RWPE2 (cell line): ENCODE measurements at regions not wholly inside any gene's neighbourhood (a gene's known extent, or its start where the extent isn't known, plus 50 kb on each side); places are given as distances from the start of the nearest gene placed in this dataset.

Experiments used
- ATAC-seq: fragments of 200-7000 bp; cut with Tn5 transposase; 3 replicates; pipeline ENCODE4 v1.9.1; 2021; ENCODE audit warnings: low read depth
- DNase-seq: peaks from one replicate; pipeline ENCODE4 v3.0.0-alpha.2; 2020; ENCODE audit warnings: low spot score
- H3K27ac ChIP-seq: fragments of 450-650 bp; 2 replicates; pipeline ENCODE4 v1.5.1; 2017; ENCODE audit warnings: mild to moderate bottlenecking; ENCODE audit not compliant: poor library complexity, severe bottlenecking
- H3K27me3 ChIP-seq: fragments of 250-450 bp; sonication (Bioruptor Pico); 2 replicates; pipeline ENCODE4 v1.5.1; 2021; ENCODE audit warnings: mild to moderate bottlenecking, moderate library complexity; ENCODE audit not compliant: insufficient read depth, poor library complexity, severe bottlenecking
- H3K36me3 ChIP-seq: fragments of 250-450 bp; sonication (Bioruptor Pico); 2 replicates; pipeline ENCODE4 v1.5.1; 2020; ENCODE audit warnings: low read depth, mild to moderate bottlenecking, moderate library complexity
- H3K4me1 ChIP-seq: fragments of 250-450 bp; sonication (Bioruptor Pico); 2 replicates; pipeline ENCODE4 v1.5.1; 2021; ENCODE audit warnings: mild to moderate bottlenecking, moderate library complexity; ENCODE audit not compliant: insufficient read depth, poor library complexity, severe bottlenecking
- H3K4me3 ChIP-seq: fragments of 250-450 bp; sonication (Bioruptor Pico); 2 replicates; pipeline ENCODE4 v1.5.1; 2021; ENCODE audit warnings: mild to moderate bottlenecking, moderate library complexity; ENCODE audit not compliant: severe bottlenecking
- H3K9me3 ChIP-seq: fragments of 250-450 bp; sonication (Bioruptor Pico); 2 replicates; pipeline ENCODE4 v1.5.1; 2021; ENCODE audit warnings: mild to moderate bottlenecking, moderate library complexity; ENCODE audit not compliant: severe bottlenecking
- CTCF ChIP-seq: fragments of 450-650 bp; IDR thresholded peaks from one replicate; pipeline ENCODE4 v1.5.1; 2017; ENCODE audit warnings: mild to moderate bottlenecking, moderate library complexity; ENCODE audit not compliant: poor library complexity, severe bottlenecking

DNA sequence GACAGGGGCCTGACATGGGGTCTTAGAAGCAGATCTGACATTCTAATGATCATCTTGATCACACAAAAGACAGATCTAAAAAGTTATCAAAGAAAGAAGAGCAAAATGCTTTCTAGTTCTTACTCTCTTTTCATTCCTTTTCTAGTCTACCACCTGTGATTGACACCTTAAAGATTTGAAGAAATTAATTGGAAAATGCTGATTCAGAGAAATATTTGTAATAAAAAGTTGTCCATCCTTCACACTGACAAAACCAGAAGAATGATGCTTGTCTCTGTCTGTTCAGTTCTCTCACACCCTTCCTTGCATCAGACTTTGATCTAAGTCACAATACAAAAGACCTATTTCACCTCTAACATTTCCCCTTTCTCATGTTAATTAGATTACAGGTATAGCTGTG, 182.4 kb downstream of the RAP2A start:
- Histone ChIP-seq H3K4me1 (no peaks in the 10 kb centered on the region), H3K36me3 (no peaks in the 10 kb centered on the region), H3K27me3 (no peaks in the 10 kb centered on the region), H3K4me3 (no peak overlapping the region), H3K27ac (no peak overlapping the region), H3K9me3 (no peaks in the 10 kb centered on the region)
- no peak for TF ChIP-seq CTCF
- DNase-seq (no peak), ATAC-seq (no peak)

GRCh38 chr13:97621025-97621424, 187.1 kb downstream of the RAP2A start:
- Histone ChIP-seq H3K27me3 (no peaks in the 10 kb centered on the region), H3K4me1 (no peaks in the 10 kb centered on the region), H3K9me3 (no peaks in the 10 kb centered on the region), H3K27ac (no peak overlapping the region), H3K36me3 (no peaks in the 10 kb centered on the region), H3K4me3 (no peak overlapping the region)
- ATAC-seq (no peak), DNase-seq (no peak)
- TF ChIP-seq CTCF, result no peak

DNA sequence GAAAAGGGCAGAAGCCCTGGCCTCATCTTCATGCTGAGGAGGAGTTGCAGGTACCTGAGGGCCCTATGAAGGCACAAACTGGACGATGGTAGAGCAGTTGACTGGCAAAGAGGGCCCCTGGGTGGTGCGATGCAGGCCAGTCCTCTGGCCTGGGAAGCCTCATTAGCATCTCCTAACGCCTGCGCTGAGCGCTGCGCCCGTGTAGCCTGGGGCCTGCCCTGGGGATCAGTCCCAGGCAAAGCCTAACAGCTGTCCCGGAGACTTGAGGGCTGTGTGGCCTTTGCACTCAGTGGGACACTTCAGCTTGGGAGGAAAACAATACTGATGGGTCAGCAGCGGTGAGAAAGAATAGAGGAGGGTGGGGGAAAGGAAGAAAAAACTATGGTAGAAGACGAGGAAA, 187.7 kb downstream of the RAP2A start:
- no peak for DNase-seq
- H3K4me3 ChIP-seq, result no peak overlapping the region
- H3K4me1 ChIP-seq, result no peaks in the 10 kb centered on the region
- H3K36me3 ChIP-seq, result no peaks in the 10 kb centered on the region
- H3K27ac ChIP-seq, result no peak overlapping the region
- no peak for TF ChIP-seq CTCF
- no peaks in the 10 kb centered on the region for H3K9me3 ChIP-seq
- no peak for ATAC-seq
- H3K27me3 ChIP-seq, result no peaks in the 10 kb centered on the region

GRCh38 chr13:97627566-97627965, 193.6 kb downstream of the RAP2A start:
- DNase-seq (no peak), ATAC-seq (peak; percentile 77)
- Histone ChIP-seq H3K27me3 (peaks cover 5% of the 10 kb centered on the region), H3K27ac (no peak overlapping the region), H3K36me3 (no peaks in the 10 kb centered on the region), H3K9me3 (no peaks in the 10 kb centered on the region), H3K4me1 (no peaks in the 10 kb centered on the region), H3K4me3 (no peak overlapping the region)
- TF ChIP-seq CTCF, result no peak

DNA sequence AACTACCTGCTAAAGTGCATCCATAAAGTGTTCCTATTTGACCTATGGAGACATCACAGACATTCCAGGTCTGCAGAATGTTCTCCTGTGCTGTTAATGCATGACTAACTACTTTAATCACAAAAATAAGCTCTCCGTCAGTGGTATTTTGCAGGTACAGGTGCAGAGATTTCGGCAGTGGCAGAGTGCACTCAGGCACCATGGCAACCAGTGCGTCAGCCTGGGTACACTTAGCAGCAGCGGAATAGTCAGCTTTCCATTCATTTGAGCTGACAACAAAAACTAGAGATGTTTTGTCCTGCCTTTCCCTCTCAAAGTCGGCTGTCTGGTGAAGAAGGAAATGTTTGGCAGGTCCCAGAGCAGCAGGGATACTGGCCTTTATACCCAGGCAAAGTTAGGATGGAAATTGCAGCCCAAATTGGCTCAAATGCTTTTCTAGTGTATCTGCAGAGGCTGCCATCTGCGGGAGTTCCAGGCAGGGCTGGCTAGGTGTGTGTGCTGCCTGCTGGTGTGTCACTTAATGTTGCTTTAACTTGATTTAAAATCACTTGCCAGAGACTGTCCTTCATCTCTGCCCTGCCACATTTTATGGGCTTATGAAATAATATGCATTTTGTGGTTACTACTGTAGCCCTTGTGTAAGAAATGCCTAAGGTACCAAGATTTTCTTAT, 195.8 kb downstream of the RAP2A start:
- Histone ChIP-seq H3K9me3 (no peaks in the 10 kb centered on the region), H3K27ac (no peak overlapping the region), H3K4me1 (no peaks in the 10 kb centered on the region), H3K27me3 (peaks cover 5% of the 10 kb centered on the region), H3K36me3 (no peaks in the 10 kb centered on the region), H3K4me3 (no peak overlapping the region)
- DNase-seq, result no peak
- no peak; the same call in 2 of the 3 replicates for ATAC-seq
- TF ChIP-seq CTCF, result no peak
